GM21619 (cell line): ENCODE measurements at regions not wholly inside any gene's neighbourhood (a gene's known extent, or its start where the extent isn't known, plus 50 kb on each side); places are given as distances from the start of the nearest gene placed in this dataset.

ENCODE experiments used
- ATAC-seq: cut with Tn5 transposase; IDR thresholded peaks from one replicate; pipeline ENCODE4 v1.9.1; 2021; ENCODE audit not compliant: unreplicated experiment

DNA sequence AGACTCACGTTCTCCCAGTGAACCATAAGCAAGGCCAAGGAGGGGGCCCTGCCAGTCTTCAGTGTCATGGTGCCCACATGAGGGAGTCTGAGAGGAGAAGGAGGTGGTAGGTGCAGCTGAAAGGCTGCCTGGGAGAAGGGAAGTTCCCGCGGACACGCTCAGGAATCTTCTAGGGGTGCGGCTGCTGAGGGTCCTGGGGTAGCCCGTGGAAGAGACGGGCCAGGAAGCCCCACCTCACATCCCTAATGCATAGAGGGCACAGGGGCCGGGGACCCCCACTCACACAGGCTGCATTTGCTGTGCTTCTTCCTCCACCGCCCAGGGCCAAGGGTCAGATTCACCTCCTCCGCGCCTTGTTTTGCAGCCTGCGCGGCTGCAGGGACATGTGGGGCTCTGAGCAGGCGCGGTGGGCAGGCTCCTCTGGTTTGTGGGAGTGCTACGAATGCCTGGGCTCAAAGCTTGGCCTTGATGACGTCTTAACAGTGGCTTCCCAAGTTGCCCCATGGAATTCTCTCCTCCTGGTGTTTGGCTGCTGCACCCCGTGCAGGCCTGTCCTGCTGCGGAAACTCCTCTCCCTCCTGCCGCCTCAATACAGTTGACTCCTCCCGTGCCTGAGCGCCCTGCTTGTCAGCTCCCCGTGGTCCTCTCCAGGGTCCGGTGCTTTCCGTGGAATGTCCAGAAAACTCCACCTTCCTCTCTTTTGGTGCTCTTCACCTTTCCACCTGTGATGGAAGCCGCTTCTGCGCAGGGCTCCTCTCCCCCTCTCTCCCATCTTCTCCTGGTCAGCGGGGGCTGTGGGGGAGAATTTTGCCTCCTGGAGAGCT, 95.7 kb downstream of the VAPA start:
- no peak for ATAC-seq

DNA sequence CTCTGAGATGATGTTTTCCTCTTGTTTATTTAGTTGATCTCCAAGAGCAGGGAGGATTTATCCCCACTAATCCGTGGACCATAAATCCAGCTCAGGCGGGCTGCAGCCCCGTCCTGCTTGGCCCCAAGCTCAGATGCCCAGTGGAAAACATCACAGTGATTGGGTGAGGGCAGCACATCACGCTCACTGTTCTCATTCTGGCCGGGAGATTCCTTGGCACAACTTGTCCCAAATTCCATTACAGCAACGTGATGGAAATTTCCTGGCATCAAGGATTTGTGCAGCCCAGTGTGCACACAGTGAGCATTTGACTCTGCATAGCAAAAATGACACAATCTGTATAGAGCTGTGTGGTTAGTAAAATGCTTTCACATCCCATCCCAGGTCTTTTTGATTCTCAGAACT, 96.8 kb downstream of the VAPA start:
- ATAC-seq, result no peak

DNA sequence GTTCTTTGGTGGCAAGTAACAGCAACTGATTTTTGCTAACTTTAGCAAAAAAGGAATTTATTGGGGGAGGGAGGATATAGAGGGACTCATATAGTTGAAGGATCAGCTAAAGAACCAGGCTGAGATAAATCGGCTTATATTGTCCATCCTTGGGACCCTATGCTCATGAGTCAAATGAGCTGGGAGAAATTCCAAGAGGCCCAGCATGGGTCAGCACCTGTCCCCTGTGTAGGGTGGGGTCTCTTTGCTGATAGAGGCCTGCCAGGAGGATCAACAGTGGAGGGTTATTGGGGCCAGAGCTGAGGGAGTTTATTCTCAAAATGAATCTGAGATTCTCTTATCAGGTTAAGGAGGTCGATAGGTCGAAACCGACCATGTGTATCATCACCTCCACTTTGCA, 97.2 kb downstream of the VAPA start:
- no peak for ATAC-seq

DNA sequence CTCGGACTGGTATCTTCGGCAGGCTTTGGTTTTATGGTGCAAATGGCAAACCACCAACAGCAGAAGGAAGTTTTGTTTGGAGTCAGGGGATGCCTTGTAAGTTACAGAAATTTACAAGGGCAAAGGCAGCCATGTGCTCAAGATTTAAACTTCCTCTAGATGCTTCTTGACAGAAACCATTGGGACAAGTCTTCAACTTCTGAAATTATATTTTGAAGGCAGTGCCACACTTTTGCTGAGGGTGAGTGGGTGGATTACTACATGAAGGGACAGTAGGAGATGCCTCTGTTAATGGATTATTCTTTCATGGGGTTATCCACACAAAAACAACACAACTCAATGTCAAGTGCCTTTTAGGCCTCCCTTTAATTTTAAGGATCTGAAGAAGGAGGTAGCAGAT, 97.9 kb downstream of the VAPA start:
- no peak for ATAC-seq

DNA sequence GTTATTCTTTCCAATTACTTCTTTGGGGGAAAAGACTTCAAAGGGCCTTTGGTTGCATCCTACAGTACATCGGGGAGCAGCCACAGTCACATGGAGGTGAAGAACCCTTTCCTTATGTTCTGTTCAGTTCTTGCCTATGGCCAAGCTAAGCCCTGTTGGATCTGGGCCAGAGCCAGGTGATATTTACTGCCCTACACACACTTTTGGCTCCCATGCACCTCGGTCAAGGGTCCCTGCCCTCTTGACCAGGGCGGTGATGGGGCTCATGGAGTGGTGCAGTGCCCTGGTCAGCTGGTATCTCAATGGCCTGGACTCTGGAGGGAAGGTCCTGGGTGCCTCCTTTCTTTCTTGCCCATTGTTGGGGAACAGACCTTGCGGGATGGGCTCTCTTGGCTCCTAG, 98.7 kb downstream of the VAPA start:
- no peak for ATAC-seq

DNA sequence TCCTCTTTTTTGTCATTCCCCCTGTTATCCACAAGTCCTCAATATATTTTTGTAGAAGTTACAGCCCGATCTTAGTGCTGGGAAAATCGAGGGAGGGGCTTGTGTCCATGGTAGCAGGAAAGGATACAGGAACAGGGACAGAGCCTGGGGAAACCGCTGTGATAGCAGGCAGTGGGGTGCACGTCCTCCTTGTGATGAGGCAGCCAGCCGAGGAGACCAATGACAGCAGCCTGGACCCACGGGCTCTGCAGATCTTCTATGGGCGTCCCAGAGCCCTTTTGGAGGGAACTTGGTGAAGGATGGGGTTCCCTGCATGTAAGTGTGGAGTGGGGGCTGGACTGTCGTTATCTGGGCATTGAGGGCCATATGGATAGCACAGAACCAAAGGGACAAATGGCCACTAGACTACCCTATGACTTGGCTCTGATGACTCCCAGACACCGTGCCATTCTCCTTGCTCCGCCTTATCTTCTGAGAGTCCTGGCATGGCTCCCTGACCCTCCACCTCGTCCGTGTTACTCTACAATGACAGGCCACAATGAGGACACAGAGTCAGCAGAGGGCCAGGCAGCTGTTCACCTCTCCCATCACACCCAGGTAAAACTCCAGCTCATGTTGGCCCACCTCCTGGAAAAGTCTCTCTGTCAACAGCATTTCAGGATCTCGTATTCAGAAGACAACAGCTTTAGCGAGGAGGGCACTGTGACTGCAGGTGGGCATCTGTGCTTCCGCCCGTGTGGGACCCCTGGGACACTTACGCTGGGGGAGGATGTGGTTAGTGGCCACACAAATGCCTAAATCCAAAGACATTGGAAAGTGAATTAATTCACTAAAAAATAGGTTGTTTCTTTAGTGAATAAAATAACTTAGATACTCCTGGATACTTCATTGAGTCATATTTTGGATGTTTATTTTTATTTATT, 100.1 kb downstream of the VAPA start:
- no peak for ATAC-seq

DNA sequence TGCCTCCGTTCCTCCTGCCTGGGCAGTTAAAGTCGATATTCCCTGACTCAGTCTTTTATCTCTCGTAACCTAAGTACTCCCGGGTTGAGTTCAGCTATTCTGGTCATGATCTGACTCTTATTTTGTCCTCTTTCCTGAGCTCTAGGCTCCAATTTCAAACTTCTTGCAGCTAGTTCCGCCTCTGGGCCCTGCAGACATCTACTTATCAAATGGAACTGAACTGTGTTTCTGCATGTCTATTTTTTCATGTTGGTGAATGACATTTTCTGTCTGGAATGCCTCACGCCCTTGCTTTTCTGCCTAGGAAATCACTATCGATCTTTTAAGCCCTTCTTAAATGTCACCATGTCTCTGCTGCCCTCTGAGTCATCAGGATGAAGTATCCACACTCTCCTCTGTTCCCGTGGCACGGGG, 101.5 kb downstream of the VAPA start:
- ATAC-seq, result no peak

DNA sequence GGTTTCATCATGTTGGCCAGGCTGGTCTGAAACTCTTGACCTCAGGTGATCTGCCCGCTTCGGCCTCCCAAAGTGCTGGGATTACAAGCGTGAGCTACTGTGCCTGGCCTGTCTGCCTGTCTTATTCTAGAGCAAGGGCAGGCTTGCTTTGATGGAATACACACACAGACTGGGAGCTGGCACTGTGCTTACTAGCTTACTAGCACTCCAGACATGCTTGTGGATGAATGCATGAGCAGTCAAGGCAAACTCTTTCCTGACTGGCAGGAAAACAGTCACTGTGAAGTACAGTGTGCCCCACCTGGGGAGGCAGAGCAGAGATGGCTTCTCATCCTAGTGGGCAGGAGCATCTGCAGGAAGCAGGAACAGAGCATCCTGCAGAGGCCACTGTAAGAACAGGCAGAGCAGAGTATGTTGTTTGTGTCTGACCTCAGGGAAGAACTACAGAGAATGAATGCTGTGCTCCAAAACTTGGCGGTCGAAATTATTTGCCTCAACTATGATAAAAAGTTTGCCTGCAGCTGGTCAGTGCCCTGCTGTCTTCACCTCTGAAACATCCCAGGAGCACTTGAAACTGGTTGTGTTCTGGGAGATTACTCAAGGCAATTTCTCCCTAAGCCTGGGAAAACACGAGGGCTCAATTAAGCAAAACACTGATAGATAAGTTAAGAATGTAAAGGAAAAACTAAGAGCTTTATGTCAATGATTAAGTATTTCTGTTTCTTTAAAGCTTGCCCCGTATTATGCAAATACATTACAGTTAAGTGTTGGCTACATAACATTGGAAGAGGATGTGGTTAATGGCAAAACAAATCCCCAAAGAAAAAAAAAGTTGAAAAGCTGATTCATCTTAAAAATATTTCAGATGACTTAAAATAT, 102.4 kb downstream of the VAPA start:
- no peak for ATAC-seq

DNA sequence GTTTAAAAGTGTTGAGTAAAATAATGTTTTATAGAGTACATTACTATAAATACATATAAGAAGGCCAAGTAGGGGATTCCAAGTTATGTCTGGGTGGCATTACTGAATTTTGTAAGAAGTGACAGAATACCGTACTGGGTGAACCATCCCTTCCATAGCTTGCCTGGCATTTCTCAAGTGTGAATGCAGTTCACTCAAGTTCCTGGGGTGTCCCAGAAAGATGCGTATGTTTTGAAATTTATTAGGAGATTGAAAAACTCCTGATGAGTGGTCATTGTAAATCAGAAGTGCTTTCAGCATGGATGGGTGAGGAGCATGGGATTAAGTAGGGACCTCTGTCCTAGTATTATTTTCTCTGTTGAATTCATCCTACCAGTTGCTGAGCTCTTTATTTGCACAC, 103.2 kb downstream of the VAPA start:
- no peak for ATAC-seq

DNA sequence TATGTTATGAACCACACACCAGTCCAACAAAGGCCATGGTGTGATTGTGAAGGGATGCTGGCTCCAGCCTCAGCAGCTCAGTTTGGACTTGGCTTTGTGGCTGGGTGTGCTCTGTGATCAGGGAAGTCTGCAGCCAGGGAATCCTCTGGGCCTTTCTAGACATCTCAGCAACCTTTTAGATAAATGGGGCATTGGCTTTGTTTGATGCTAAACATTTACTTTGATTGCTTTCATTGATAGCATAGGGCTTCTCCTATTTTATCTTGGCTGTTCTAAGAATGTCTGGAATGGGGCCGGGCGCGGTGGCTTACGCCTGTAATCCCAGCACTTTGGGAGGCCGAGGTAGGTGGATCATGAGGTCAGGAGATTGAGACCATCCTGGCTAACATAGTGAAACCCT, 104.5 kb downstream of the VAPA start:
- ATAC-seq, result no peak

DNA sequence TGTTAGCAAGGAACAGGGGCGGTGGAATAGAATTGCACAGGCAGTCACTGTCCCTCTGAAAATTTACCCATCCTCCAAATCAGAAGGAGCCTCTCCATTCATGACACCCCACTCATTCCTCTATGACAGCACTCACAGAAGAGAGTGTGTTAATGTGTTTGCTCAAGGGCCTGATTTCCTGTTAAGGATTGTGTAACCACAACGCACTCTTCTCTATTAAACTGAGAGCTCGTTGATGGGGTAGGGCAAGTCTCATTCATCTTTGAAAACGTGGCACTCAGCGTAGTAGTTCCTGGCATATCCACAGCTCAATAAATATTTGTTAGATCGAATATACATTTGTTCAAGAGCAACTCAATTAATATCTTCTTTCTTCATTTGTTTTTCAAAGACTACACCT, 106.4 kb downstream of the VAPA start:
- ATAC-seq, result no peak

DNA sequence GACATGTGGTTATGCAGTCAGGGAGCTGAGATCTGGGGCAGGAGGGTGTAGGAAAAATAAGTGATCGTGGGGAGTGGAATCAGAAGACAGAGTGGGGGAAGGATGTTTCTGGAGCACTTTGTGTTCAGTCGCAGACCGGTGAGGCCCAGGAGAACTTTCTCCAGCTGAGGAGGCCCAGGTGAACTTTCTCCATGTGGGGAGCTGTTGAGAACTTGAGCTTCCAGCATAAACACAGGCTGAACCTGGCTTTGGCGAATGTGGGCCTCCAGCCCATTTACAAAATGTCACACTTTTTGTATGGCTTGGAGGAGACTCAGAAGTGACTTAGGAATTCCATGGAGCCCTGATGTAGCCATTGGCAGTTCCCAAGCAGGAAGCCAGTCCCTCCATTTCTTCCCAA, 108.5 kb downstream of the VAPA start:
- ATAC-seq, result no peak

DNA sequence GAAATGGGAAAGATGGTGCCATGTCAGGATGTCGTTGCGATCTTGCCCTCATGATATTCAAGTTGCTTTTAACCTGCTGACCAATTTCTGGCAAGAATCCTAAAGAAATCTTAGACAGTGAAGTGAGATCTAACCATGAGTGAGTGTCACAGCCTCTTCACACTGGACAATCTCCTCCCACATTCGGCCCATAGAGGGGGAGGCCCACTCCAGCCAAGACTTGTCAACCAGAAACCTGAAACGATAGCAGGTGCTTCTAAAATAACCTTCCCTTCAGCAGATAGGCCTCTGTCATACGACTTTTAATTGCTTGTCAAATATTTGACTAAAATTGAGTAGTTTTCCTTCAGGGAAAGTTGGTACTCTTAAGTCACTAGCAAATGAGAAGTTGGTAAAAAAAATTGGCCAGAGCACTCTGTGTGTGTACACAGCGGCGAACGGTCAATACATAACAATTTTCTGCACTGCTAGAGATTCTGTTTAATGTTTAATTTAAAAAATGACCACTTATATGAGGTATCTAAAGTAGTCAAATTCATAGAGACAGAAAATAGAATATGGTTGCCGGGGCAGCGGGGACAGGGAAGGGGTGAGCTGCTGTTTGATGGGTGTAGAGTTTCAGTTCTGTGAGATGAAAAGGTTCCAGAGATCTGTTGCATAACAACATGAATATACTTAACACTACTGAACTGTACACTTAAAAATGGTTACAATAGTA, 110.2 kb downstream of the VAPA start:
- ATAC-seq, result no peak

DNA sequence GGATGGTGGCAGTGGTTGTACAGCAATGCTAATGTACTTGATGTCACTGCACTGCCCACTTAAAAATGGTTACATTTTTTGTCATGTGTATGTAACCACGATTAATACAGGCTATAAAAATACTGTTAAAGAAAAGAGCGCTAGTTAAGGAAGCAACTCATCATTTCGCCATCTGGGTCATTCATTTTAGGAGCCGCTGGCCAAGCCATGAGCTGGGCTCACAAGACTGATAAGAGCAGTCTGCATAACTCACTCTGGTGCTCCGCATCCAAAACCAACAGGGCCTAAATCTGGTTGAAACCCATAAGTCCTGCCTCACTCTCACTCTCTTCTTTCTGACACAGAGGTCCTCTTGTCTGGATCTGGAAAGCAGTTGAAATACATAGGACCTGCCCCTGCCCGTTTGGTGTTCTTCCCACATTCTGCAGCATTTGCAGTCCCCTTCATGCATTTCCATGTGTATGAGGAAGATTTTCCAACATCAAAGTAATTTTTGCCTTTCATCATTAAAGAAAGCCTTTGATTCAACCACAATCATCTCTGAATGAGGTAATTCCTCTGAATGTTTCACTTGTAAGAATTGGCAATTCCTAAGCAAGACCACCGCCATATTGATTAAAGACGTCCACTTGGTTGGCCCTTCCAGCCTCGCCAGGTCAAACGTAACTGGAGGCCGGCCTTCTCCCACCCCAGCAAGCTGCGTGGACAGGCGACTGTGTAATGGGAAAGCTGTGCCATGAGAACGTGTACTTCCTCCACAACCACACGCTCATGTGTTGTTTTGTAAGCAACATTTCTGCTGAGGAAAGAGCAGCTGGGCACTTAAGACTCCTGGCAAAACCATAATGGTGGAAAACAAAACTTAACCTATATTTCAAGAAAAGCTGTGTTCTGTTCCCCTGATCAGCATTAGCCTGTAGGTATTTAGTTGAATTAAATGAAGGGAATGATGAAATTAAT, 112.2 kb downstream of the VAPA start:
- no peak for ATAC-seq

DNA sequence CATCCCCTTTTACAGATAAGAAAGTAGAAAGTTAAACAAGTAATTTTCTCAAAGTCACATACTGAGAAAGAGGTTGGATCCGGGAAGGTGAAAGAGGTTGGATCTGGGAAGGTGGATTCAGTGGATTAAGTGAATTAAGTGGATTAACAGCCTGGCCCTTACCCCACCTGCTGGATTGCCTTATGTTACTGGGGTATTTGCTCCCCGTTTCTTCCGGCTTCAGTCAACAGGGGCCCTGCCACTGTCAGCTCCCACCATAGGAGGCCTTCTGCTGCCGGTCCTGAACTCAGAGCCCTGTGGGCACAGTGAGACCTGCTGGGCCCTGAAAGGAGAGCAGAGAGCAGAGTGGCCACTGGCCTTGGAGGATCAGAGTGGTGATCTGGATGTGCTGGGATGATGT, 113.2 kb downstream of the VAPA start:
- ATAC-seq, result no peak

DNA sequence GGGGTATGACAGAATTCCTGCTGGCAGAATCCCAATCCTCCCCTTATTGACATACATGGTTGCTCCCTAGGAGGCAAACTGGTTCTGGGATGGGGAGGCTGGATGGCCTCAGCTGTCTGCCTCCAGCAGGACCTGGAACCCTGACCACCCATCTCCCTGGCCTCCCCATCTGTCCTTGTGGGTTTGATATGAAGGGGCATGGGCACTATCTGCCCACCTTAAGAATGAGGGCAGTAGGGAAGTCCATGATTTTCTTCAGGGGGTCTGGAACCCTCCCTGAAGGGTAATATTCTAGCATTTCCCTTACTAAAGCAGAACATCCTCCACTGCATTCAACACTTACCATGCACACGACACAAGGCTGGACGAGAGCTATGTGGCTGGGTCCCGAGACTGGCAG, 113.6 kb downstream of the VAPA start:
- ATAC-seq, result no peak

DNA sequence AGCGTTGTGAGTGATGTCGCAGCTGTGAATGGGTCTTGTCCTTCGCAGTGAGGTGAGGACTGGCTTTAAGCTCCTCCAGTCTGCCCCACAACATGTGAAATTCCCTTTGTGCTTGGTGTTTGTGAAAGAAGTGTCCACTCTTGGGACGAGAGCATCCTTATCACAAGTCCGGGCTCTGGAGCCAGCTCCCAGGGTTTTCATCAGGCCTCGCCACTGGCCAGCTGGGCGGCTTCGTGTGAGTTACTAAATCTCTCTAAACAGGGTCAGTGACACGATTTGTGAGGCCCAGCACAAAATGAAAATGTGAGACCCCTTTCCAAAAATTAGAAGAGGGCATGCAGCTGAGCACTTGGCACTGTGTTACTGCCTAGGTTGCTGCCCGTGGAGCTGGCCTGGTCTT, 115.9 kb downstream of the VAPA start:
- no peak for ATAC-seq

DNA sequence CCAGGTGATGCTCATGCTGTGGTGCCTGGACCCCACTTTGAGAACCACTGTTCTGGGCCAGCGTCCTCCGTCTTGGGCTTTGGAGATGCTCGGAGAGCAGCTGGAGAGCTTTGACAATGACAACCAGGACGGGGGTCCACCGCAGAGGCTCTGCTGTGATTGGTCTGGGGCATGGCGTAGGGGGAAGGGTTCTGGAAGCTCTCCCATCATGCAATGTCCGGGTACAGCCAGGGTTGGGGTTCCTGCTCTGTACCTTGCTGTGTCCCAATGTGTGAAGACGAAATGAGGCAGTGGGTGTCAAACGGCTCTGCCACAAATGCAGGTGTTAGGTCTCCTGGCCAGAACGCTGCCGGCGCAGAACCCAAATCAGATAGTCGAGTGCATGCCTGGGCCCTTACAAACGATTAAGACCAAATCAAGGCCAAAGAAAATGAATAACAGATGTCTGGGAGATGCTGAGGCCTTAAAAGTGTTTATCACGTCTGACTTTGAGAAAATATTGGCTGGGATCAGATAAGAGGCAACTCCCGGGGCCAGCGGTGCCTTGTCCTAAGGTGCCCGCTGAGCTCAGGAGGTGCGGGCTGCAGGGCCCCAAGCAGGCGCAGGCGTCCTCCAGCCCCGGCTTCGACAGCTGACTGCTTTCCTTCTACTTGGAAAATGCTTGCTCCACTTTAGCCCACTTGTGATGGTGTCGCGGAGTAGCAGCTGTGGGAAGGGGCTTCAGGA, 117.2 kb downstream of the VAPA start:
- ATAC-seq, result no peak
